GM12874 (cell line): ENCODE measurements at regions not wholly inside any gene's neighbourhood (a gene's known extent, or its start where the extent isn't known, plus 50 kb on each side); places are given as distances from the start of the nearest gene placed in this dataset.

Source experiments
- CTCF ChIP-seq: IDR thresholded peaks from 2 replicates; pipeline ENCODE4 v1.5.1; 2011; ENCODE audit warnings: low read depth, mild to moderate bottlenecking, control low read depth, low read length, moderate library complexity; ENCODE audit not compliant: insufficient read depth

GRCh38 chr11:98842187-98842586 is 178.6 kb upstream of the CNTN5 start:
- TF ChIP-seq CTCF, result no peak

DNA sequence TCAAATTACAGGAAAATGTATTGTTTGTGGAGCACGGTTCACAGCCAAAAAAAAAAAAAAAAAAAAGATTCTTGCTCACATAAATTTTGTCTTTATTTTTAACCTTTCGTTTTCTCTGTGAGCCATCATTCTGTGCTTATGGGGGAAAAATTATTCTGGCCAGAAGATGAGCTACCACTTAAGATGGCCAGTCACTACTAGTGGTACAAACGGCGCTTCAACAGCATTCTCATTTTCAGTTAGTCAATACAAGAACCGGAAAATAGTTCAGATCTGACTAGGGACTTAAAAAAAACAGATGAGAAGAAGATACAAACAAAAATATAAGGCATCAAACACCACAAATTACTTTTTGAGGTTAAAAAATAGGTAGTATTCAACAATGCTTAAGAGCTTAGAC is 158.6 kb upstream of the CNTN5 start:
- TF ChIP-seq CTCF, result no peak

- TF ChIP-seq CTCF, result no peak
Observed at GRCh38 chr11:98871690-98872089, 149.1 kb upstream of the CNTN5 start.

DNA sequence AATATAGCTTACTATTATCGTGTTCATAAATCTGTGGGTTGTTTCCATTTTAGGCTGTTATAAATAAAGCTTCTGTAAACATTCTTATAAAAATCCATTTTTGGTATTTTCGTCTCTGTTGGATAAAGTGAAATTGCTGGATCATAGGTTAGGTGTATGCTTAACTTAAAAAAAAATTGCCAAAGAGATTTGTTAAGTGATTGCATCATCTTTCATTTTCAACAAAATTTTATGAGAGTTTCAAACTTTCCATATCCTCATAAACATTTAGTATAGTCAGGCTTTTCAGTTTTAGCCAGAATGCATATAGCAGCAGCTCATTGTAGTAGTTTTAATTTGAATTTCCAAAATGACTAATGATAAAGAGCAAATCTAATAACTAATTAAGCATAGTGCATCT is 146.7 kb upstream of the CNTN5 start:
- no peak for TF ChIP-seq CTCF

- TF ChIP-seq CTCF, result no peak
Observed at GRCh38 chr11:98895936-98896335, 124.8 kb upstream of the CNTN5 start.

DNA sequence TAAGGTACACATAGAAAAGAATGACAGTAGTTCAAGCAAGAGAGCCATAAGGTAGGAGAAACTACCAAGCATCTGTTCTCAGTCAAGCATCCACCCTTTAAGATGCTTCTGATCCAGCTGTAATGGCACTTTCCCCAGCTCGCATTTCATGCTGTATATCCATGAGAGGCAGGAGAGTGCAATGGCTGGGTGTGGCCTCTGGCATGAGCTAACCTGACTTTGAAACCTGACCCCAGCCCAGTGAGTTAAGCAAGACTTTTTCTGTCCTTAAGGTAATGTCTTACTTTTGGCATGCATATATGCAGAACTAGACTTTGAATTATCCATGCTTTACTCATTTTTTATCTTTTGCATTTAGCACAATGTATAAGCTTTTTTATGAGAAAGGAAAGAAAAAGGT is 79.8 kb upstream of the CNTN5 start:
- no peak for TF ChIP-seq CTCF

GRCh38 chr11:98944461-98944860 is 76.3 kb upstream of the CNTN5 start:
- no peak for TF ChIP-seq CTCF

DNA sequence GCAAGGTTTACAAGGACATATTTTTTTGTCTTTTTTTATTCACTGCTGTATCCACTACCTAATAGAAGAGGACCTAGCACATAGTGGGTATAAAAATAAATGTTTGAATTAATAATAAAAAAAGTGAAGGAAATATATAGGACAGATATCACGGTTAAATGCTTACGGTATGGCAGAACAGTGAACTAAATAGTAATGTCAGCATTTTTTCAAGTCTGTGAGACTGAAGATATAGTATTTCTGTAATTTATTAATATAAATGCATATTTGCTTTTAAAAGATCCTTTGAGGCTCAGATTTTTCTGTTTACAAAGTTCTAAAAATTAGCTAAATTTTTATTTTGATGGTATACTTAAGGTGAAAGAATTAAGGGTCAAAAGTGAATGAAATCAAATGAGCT is 68.6 kb upstream of the CNTN5 start:
- no peak for TF ChIP-seq CTCF
